ENCODE measurements at regions not wholly inside any gene's neighbourhood (a gene's known extent, or its start where the extent isn't known, plus 50 kb on each side); places are given as distances from the start of the nearest gene placed in this dataset.

- TF ChIP-seq CTCF (IDR thresholded peaks at IDR 0.05; ENCODE audit: insufficient read depth, low read length) = no peak
- H3K4me3 ChIP-seq (ENCODE audit: low read depth, low read length) = no peak overlapping the region
- DNase-seq (ENCODE audit: low read depth) = no peak
Observed at GRCh38 chr9:73074176-73074708, 77.4 kb upstream of the ANXA1 start.

DNA sequence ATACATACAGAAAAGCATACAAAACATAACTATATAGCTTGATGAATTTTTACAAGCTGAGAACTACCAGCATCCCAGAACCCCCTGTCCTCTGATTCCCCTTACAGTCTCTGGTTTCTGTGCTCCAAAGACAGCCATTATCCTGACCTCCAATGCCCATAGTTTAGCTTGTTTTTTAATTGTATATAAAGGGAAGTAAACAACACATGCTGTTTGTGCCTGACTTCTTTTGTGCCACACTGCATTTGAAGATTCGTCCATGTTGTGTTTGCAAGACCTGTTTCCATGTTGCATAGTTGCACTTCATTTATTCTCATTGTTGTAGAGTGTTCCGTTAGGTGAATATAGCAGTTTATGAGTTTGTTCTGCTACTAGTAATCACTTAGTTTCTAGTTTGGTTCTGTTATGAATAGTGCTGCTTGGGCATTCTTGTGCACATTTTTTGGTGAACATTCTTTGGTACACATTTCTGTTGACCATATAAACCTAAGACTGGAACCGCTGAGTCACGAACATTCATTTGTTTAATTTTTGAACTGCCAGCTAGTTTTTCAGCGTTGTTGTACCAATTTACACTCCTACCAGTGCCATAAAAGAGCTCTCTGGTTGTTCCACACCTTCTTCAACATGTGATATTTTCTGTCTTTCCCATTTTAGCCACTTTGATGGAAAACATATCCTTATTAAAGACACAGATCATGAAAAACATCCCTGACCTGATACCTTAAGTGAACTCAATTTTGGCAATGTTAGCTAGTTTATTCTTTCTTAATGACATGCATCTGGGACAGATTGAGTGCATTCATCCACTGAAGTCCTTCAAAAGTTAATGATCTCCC, 78.1 kb upstream of the ANXA1 start:
- H3K4me3 ChIP-seq (ENCODE audit: low read depth, low read length) = no peak overlapping the region
- no peak for DNase-seq (ENCODE audit: low read depth)

DNA sequence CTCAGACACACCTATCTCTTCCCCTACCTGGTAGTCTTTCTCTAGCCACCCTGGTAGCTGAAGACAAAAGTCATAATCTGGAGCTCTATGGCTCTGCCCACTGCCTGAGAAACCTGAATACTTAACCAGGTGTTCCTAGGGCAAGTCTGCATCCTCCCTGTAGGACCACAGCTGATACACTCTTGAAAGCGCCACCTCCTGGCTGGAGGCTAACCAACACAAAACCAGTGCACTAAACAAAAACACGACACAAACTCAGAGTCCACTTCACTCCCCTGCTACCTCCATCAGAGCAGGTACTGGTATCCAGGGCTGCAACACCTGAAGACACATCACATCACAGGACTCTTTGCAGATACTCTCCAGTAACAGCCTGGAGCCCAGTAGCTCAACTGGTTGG, 84.6 kb upstream of the ANXA1 start:
- TF ChIP-seq CTCF (IDR thresholded peaks at IDR 0.05; ENCODE audit: insufficient read depth, low read length) = no peak
- H3K4me3 ChIP-seq (ENCODE audit: low read depth, low read length) = no peak overlapping the region
- no peak for DNase-seq (ENCODE audit: low read depth)

More for the DNA sequence above, 78.1 kb upstream of the ANXA1 start:
- no peak for TF ChIP-seq CTCF (IDR thresholded peaks at IDR 0.05; ENCODE audit: insufficient read depth, low read length)

DNA sequence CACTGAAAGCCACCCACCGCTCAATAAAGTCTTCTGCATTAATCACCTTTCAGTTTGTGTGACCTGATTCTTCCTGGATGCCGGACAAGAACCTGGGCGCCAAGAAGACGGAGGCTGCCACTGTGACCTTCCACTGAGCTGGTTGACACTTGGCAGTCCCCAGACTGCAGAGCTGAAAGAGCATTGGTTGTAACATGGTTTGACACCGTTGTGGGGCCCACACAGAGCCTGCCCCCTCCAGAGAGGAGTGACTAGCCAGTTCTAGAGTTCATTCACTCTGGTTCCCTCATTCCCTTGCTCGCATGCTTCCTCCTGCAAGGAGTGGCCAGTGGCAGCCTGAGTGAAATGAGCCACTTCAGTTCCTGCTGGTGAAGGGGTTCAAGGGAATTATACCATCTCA, 86.2 kb upstream of the ANXA1 start:
- DNase-seq (ENCODE audit: low read depth) = no peak
- TF ChIP-seq CTCF (IDR thresholded peaks at IDR 0.05; ENCODE audit: insufficient read depth, low read length) = no peak
- H3K4me3 ChIP-seq (ENCODE audit: low read depth, low read length) = no peak overlapping the region

GRCh38 chr9:73064315-73064714, 87.3 kb upstream of the ANXA1 start:
- no peak overlapping the region for H3K4me3 ChIP-seq (ENCODE audit: low read depth, low read length)
- no peak for DNase-seq (ENCODE audit: low read depth)
- TF ChIP-seq CTCF (IDR thresholded peaks at IDR 0.05; ENCODE audit: insufficient read depth, low read length) = no peak

- DNase-seq (ENCODE audit: low read depth) = no peak
- no peak overlapping the region for H3K4me3 ChIP-seq (ENCODE audit: low read depth, low read length)
- no peak for TF ChIP-seq CTCF (IDR thresholded peaks at IDR 0.05; ENCODE audit: insufficient read depth, low read length)
Observed at GRCh38 chr9:73061146-73061545, 90.5 kb upstream of the ANXA1 start.

Data from fibroblast of the aortic adventitia (primary cell).